Panc1 (cell line): ENCODE measurements at regions not wholly inside any gene's neighbourhood (a gene's known extent, or its start where the extent isn't known, plus 50 kb on each side); places are given as distances from the start of the nearest gene placed in this dataset.
"Not testable (repeated sequence)": the region's sequence is repeated elsewhere in the genome, so short reads cannot be mapped to it uniquely, and the experiment has no call there.

ENCODE experiments used
- ATAC-seq: fragments of 200-7000 bp; cut with Tn5 transposase; 2 replicates; pipeline ENCODE4 v1.9.1; 2020; ENCODE audit warnings: mild to moderate bottlenecking, moderate library complexity
- BruUV-seq: library from RNA; stranded (reverse); fragments of 400-500 nt; replicated peaks from 2 replicates; lab custom pipeline; 2021; lab: Mats Ljungman, UMichigan
- CTCF ChIA-PET: fragments of 300-600 bp; sonication (Branson Sonifier 250); formaldehyde crosslinking; loops from one replicate; lab custom pipeline; 2022; ENCODE audit warnings: antibody characterized with exemption; lab: Charles Lee
- POLR2A ChIA-PET: fragments of 300-600 bp; sonication (Branson Sonifier 250); formaldehyde crosslinking; loops from one replicate; lab custom pipeline; 2022; ENCODE audit warnings: antibody characterized with exemption; lab: Charles Lee
- DNase-seq: peaks from one replicate; pipeline ENCODE4 v3.0.0-alpha.2; 2010; ENCODE audit warnings: low read depth, low spot score
- H3K27ac ChIP-seq: 2 replicates; pipeline ENCODE4 v1.5.1; 2011; ENCODE audit warnings: mild to moderate bottlenecking, low read length, inconsistent platforms
- H3K27me3 ChIP-seq: fragments of 200-500 bp; sonication (Bioruptor generic); 2 replicates; pipeline ENCODE4 v1.6.0; 2014; ENCODE audit warnings: low read length, inconsistent platforms; ENCODE audit not compliant: control insufficient read depth, insufficient read depth
- H3K36me3 ChIP-seq: fragments of 200-500 bp; sonication (Bioruptor generic); 2 replicates; pipeline ENCODE4 v1.5.1; 2014; ENCODE audit warnings: inconsistent platforms, mild to moderate bottlenecking, low read length, moderate library complexity; ENCODE audit not compliant: control insufficient read depth, insufficient read depth
- H3K4me1 ChIP-seq: 2 replicates; pipeline ENCODE4 v1.5.1; 2011; ENCODE audit warnings: inconsistent platforms, mild to moderate bottlenecking, low read length, moderate library complexity; ENCODE audit not compliant: control insufficient read depth, insufficient read depth
- H3K4me3 ChIP-seq, 2 experiments: 2 replicates each; pipeline ENCODE4 v1.5.1; 2011 to 2012; ENCODE audit warnings: low read depth in 2 of 2, low read length in 2 of 2, mild to moderate bottlenecking in 2 of 2, inconsistent platforms in 1 of 2, moderate library complexity in 1 of 2
- H3K9me3 ChIP-seq: fragments of 200-500 bp; sonication (Bioruptor generic); 2 replicates; pipeline ENCODE4 v1.5.1; 2014; ENCODE audit warnings: low read depth, mild to moderate bottlenecking, inconsistent platforms, low read length, moderate library complexity; ENCODE audit not compliant: control insufficient read depth, insufficient read depth
- POLR2AphosphoS5 ChIP-seq: IDR thresholded peaks from 2 replicates; pipeline ENCODE4 v1.6.1; 2012; ENCODE audit warnings: mild to moderate bottlenecking, low read depth, low read length, moderate library complexity
- SIN3A ChIP-seq: IDR thresholded peaks from 2 replicates; pipeline ENCODE4 v1.6.1; 2012; ENCODE audit warnings: low read depth, mild to moderate bottlenecking, low read length, moderate library complexity, borderline replicate concordance; ENCODE audit not compliant: insufficient read depth
- TCF7L2 ChIP-seq: IDR thresholded peaks from 2 replicates; pipeline ENCODE4 v1.6.1; 2011; ENCODE audit warnings: mild to moderate bottlenecking, low read depth, low read length, inconsistent platforms
- in situ Hi-C: cut with HindIII; loops from 2 replicates; pipeline ENCODE4 v1.10.0; 2016; ENCODE audit warnings: low sequenced_read_pairs, low pct_unique_long_range_greater_than_20kb
- intact Hi-C: fragments of 100-400 bp; cut with micrococcal nuclease; formaldehyde crosslinking; loops from one replicate; pipeline ENCODE4 v1.10.0; 2022; ENCODE audit not compliant: unreplicated experiment
- TF ChIP-seq, protein P1 (sequence below), 2 experiments: IDR thresholded peaks; 2 replicates each; pipeline ENCODE4 v1.6.1; 2011 to 2012; ENCODE audit warnings: low read depth in 2 of 2, control low read depth in 1 of 2, low read length in 1 of 2, mild to moderate bottlenecking in 1 of 2, moderate library complexity in 1 of 2; ENCODE audit not compliant: insufficient read depth in 1 of 2
- TF ChIP-seq, protein P2 (sequence below): fragments of 450-650 bp; IDR thresholded peaks from 2 replicates; pipeline ENCODE4 v1.5.1; 2017; ENCODE audit warnings: mild to moderate bottlenecking

DNA sequence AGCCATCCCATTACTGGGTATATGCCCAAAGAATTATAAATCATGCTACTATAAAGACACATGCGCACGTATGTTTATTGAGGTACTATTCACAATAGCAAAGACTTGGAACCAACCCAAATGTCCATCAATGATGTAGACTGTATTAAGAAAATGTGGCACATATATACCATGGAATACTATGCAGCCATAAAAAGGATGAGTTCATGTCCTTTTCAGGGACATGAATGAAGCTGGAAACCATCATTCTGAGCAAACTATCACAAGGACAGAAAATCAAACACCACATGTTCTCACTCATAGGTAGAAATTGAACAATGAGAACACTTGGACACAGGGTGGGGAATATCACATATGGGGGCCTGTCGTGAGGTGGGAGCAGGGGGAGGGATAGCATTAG lies 103.5 kb upstream of the ADRA1B start:
- POLR2A ChIA-PET, in situ Hi-C loops, CTCF ChIA-PET: not testable (repeated sequence)

GRCh38 chr5:159814222-159814621 lies 102.1 kb upstream of the ADRA1B start:
- H3K36me3 ChIP-seq: no peaks in the 10 kb centered on the region
- ATAC-seq (no peak), DNase-seq (no peak)
- no peaks in the 10 kb centered on the region for H3K4me1 ChIP-seq
- intact Hi-C loops: no loop called here
- TF ChIP-seq TCF7L2 (no peak), POLR2AphosphoS5 (no peak), SIN3A (no peak)
- TF ChIP-seq, protein P1, sequence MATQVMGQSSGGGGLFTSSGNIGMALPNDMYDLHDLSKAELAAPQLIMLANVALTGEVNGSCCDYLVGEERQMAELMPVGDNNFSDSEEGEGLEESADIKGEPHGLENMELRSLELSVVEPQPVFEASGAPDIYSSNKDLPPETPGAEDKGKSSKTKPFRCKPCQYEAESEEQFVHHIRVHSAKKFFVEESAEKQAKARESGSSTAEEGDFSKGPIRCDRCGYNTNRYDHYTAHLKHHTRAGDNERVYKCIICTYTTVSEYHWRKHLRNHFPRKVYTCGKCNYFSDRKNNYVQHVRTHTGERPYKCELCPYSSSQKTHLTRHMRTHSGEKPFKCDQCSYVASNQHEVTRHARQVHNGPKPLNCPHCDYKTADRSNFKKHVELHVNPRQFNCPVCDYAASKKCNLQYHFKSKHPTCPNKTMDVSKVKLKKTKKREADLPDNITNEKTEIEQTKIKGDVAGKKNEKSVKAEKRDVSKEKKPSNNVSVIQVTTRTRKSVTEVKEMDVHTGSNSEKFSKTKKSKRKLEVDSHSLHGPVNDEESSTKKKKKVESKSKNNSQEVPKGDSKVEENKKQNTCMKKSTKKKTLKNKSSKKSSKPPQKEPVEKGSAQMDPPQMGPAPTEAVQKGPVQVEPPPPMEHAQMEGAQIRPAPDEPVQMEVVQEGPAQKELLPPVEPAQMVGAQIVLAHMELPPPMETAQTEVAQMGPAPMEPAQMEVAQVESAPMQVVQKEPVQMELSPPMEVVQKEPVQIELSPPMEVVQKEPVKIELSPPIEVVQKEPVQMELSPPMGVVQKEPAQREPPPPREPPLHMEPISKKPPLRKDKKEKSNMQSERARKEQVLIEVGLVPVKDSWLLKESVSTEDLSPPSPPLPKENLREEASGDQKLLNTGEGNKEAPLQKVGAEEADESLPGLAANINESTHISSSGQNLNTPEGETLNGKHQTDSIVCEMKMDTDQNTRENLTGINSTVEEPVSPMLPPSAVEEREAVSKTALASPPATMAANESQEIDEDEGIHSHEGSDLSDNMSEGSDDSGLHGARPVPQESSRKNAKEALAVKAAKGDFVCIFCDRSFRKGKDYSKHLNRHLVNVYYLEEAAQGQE (IDR thresholded peaks at IDR 0.05; ENCODE audit: insufficient read depth in 1 of 2, low read depth in 2 of 2, low read length in 1 of 2): no peak
- TF ChIP-seq, protein P2, sequence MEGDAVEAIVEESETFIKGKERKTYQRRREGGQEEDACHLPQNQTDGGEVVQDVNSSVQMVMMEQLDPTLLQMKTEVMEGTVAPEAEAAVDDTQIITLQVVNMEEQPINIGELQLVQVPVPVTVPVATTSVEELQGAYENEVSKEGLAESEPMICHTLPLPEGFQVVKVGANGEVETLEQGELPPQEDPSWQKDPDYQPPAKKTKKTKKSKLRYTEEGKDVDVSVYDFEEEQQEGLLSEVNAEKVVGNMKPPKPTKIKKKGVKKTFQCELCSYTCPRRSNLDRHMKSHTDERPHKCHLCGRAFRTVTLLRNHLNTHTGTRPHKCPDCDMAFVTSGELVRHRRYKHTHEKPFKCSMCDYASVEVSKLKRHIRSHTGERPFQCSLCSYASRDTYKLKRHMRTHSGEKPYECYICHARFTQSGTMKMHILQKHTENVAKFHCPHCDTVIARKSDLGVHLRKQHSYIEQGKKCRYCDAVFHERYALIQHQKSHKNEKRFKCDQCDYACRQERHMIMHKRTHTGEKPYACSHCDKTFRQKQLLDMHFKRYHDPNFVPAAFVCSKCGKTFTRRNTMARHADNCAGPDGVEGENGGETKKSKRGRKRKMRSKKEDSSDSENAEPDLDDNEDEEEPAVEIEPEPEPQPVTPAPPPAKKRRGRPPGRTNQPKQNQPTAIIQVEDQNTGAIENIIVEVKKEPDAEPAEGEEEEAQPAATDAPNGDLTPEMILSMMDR: no peak
- no TSS peak for BruUV-seq
- POLR2A ChIA-PET: interaction anchor here (0.6 kb wide), 1 partner anchor 64 kb away, joined by 4 read pairs; no protein-coding TSS in a partner anchor
- CTCF ChIA-PET: interaction anchor here (0.6 kb wide), 1 partner anchor 173 kb away, joined by 4 read pairs; no protein-coding TSS in a partner anchor
- in situ Hi-C loops: no loop called here
- no peak overlapping the region for H3K27ac ChIP-seq
- H3K4me3 ChIP-seq: no peak overlapping the region
- H3K27me3 ChIP-seq: no peaks in the 10 kb centered on the region
- no peaks in the 10 kb centered on the region for H3K9me3 ChIP-seq

More for the DNA sequence above, 103.5 kb upstream of the ADRA1B start:
- H3K36me3 ChIP-seq, H3K4me1 ChIP-seq, intact Hi-C loops, H3K4me3 ChIP-seq, BruUV-seq, H3K9me3 ChIP-seq, ATAC-seq, H3K27ac ChIP-seq, DNase-seq, H3K27me3 ChIP-seq: not testable (repeated sequence)

- Histone ChIP-seq H3K27ac (no peak overlapping the region), H3K9me3 (no peaks in the 10 kb centered on the region), H3K36me3 (no peaks in the 10 kb centered on the region), H3K27me3 (no peaks in the 10 kb centered on the region), H3K4me3 (no peak overlapping the region), H3K4me1 (peaks cover 3% of the 10 kb centered on the region; the same call in 1 of the 2 replicates)
- TF ChIP-seq, protein P1 (IDR thresholded peaks at IDR 0.05; ENCODE audit: insufficient read depth in 1 of 2, low read depth in 2 of 2, low read length in 1 of 2): no peak
- POLR2A ChIA-PET: no interaction called here
- no peak for ATAC-seq
- BruUV-seq: no TSS peak
- CTCF ChIA-PET: interaction anchor here (0.6 kb wide), 1 partner anchor 17 kb away, joined by 4 read pairs; no protein-coding TSS in a partner anchor
- in situ Hi-C loops (no loop called here), intact Hi-C loops (no loop called here)
- no peak for DNase-seq
These were observed 101.3 kb upstream of the ADRA1B start for GRCh38 chr5:159814805-159815585.
